Endometrium (tissue), 2 donors: ENCODE measurements at regions not wholly inside any gene's neighbourhood (a gene's known extent, or its start where the extent isn't known, plus 50 kb on each side); places are given as distances from the start of the nearest gene placed in this dataset.

Source experiments
- FAIRE-seq: peaks from 2 replicates; lab custom pipeline; 2012; peaks lifted over from hg19 to GRCh38; lab: Jason Lieb, UNC
- donor health status: control.
- donor health status: control.

DNA sequence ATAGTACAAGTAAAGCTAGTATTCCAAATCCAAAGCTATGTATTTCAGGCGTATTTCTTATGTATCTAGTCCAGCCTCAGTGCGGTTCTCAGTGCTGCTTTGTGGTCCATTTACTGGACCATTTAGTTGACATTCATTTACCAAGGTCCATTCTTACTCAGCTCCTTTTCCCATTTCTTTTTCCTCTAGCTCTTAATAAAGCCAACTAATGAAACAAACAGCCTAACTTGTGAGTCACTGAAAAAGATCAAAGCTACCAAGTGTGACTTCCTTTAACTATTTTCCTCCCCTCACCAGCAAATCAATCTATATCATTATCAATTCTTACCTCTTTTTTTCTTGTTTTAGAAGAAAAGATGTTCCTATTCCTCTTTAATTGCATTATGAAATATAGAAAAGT, 64.0 kb downstream of the CYB561 start:
- no peak for FAIRE-seq
